ENCODE measurements at regions not wholly inside any gene's neighbourhood (a gene's known extent, or its start where the extent isn't known, plus 50 kb on each side); places are given as distances from the start of the nearest gene placed in this dataset.
"Not testable (repeated sequence)": the region's sequence is repeated elsewhere in the genome, so short reads cannot be mapped to it uniquely, and the experiment has no call there.

GRCh38 chr12:125312471-125312870 is 247.2 kb downstream of the AACS start:
- no peak for DNase-seq

GRCh38 chr12:125314051-125314755 is 249.0 kb downstream of the AACS start:
- no peak for DNase-seq

DNA sequence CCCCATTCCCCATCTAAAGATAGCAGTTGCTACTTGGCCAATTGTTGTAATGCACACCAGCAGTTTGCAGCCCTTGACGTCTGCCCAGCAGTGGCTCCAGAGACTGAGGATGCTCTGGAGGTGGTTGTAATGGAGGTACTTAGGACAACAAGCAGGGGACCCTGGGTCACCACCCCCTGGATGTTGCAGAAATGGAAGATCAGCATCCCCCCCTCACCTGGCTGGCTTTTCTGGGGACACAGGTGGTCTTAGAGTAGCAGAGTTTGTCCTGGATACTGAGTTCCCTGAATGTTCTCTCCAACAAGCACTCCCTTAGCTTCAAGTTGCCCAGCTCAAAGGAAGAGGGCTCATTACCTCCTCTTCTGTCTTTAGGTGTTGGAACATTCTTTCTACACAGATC is 250.5 kb downstream of the AACS start:
- no peak for DNase-seq

GRCh38 chr12:125320177-125320576 is 254.9 kb downstream of the AACS start:
- no peak for DNase-seq

- DNase-seq = no peak
These were observed 259.7 kb downstream of the AACS start for GRCh38 chr12:125324861-125325490.

GRCh38 chr12:125329239-125330102 is 264.2 kb downstream of the AACS start:
- peak; percentile 48 to 71 for DNase-seq

DNA sequence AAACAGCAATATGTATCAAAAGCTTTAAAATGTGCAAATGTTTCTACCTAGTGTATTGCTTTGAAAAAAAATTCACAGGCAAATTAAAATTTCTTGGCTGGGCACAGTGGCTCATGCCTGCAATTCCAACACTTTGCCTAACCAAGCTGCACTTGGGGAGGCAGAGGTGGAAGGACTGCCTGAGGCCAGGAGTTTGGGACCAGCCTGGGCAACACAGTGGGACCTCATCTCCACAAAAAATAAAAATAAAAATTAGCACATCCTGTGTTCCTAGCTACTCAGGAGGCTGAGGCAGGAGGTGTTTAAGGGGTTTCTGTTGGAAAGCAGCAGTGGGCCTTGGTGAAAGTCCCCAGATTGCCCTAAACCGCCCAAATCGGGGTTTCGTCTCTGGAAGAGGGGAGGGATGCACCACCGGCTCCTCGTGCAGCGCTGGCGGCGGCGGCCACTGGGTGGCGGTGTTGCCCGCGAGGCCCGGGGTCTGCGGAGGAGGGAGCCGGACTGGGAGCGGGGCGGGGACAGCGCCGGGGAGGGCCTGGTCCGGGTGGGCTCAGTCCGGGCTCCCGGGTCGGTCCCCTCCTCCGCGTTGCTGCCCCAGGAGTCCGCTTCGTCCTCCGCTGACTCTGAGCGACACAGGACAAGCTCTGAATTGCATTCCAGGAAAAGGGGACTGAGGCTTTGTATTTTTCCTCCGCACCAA is 265.6 kb downstream of the AACS start:
- DNase-seq = peak in 1 of 2 experiments; percentile 47

DNA sequence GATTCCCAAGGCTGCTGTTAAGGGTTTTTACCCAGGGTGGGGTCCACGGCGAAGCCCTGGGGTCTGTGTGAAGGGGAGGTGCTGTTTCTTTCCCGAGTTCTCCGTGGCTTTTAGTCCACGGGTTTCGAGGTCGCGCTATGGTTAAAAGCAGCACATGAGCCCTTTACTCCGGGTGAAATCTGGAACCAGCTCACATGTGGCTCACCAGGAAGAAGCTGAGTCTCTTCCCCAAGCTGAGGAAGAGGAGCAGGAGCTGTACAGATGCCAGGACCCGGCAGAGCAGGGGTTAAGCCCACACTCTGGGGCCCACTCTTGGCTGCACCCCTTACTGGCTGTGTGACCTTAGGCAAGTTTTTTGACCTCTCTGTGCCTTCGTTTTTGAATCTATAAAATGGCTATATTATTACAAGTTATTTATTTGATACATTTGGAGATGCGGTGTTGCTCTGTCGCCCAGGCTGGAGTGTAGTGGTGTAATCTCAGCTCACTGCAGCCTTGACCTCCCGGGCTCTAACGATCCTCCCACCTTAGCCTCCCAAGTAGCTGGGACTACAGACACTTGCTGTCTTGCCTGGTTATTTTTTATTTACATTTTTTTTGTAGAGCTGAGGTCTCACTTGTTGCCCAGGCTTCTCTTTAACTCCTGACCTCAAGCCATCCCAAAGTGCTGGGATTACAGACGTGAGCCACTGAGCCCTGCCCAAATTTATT is 266.3 kb downstream of the AACS start:
- no peak for DNase-seq

DNA sequence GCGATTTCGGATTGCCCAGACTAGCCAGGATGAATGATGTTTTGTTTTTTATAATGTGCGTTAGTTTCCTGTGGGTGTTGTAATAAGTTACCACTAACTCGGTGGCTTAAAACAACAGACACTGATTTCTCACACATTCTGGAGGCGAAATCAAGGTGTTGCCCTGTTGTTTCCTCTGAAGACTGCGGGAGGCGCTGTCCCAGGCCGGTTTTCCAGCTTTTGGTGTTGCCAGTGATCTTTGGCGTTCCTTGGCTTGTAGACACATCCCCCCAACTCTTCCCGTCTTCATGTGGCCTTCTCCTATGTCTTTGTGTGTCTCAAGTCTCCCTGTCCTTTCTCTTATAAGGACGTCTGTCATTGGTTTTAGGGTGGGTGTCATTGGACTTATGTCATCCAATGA is 267.7 kb downstream of the AACS start:
- no peak for DNase-seq

GRCh38 chr12:125336246-125336645 is 271.0 kb downstream of the AACS start:
- DNase-seq = no peak

DNA sequence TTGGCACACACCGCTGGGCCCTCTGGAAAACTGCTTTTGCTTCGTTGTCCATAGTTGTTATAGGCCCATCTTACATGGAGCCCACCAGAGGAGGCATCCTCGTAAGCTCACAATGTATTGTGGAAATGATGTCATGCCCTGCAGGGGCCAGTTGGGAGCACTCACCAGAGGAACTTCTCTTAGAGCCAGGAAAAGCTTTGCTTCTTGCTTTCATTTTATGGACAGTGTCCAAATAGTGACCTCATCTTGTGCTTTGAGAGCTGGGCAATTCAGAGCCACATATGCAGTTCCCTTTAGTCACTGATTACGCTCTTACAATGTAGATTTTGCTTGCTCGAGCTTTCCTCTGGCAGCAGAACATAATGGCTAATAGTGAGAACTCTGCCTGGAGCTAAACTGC is 275.6 kb downstream of the AACS start:
- no peak for DNase-seq

DNA sequence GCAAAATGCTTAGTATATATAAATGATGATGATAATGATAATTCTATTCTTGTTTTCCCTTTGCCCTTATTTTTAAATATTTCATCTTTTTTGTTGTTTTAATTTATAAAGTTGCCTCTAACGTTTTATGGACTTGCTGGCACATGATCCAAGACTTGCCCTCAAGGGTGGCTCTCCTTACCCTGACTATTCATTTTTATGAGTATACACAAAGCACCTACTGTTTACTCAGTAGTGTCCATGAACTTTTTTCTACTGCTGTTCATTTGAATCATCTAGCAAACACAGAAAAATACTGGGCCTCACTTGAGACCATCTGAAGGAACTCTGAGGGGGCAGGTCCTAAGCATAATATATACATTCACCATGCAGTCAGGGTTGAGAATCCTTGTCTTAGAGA is 276.2 kb downstream of the AACS start:
- no peak for DNase-seq

GRCh38 chr12:125343649-125344048 is 278.4 kb downstream of the AACS start:
- no peak for DNase-seq

GRCh38 chr12:125346362-125346761 is 281.1 kb downstream of the AACS start:
- peak in 1 of 2 experiments; percentile 4 for DNase-seq

- no peak for DNase-seq
These were observed 286.6 kb downstream of the AACS start for GRCh38 chr12:125351788-125352187.

DNA sequence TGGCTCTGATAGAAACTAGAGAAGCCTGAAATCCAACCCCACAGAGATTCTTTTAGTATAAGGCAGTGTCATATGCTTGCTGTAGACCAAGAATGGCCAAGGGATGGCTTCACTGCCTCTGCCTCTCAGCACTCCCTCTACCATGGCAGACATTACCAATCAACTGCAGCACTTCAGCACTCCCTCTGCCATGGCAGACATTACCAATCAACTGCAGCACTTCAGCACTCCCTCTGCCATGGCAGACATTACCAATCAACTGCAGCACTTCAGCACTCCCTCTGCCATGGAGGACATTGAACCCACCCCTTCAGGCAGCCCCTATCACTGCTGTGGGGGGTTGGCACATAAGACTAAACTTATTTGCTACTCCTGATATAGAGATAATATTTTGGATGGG is 287.8 kb downstream of the AACS start:
- DNase-seq = not testable (repeated sequence)

DNA sequence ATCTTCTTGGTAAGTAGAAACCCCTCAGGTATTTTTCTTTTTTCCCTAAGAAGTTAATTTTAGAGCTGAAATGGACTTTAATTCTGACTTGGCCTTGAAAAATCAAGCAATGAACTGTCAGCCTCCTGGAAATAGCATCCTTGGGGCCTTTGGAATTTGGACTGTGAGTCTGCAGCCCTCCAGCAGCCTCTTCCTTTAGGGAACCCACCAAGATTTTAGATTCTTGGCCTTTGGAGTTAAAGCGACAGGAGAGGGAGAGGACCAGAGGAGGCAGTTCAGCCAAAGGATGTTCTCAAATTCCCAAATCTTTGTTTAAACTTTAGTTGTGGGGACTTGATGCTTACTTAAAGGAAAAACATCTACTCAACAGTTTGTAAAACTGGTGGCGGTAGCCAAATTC is 288.6 kb downstream of the AACS start:
- DNase-seq = no peak

DNA sequence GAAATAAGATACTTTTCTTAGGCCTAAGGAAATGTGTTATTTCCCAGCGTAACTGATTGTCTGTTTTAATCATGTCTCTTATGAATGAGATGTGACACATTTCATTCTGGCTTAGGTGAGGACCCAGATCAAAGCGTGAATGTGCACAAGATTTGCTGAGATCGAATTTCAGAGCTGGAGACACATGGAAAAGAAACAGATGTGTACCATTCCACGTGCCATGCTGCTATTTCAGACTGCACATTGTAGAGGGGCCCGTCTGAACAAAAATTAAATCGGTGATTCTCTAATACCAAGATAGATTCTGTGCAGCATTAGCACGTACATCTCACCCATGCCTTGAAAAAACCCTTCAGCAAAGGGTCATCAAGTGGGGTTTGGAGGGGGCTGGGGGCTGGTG is 290.4 kb downstream of the AACS start:
- DNase-seq = peak in 1 of 2 experiments; percentile 25

DNA sequence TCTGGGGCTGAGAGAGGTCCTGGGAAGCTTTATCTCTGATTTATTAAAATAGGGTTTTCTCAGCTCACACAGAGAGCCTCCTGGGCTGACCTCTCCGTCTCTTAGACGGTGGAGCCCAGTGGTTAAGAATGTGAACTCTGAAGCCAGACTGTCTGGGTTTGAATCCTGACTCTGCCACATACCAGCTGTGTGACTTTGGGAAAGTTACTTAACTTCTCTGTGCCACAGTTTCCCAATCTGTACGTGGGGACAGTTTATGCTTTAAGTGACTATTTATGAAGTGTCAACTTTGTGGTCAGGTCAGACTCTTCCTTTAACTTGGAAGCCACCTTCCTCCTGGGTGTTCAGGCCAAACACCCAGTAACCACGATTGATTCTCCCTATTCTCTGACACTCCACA is 290.9 kb downstream of the AACS start:
- no peak for DNase-seq

- no peak for DNase-seq
These were observed 292.3 kb downstream of the AACS start for GRCh38 chr12:125357561-125357960.

DNA sequence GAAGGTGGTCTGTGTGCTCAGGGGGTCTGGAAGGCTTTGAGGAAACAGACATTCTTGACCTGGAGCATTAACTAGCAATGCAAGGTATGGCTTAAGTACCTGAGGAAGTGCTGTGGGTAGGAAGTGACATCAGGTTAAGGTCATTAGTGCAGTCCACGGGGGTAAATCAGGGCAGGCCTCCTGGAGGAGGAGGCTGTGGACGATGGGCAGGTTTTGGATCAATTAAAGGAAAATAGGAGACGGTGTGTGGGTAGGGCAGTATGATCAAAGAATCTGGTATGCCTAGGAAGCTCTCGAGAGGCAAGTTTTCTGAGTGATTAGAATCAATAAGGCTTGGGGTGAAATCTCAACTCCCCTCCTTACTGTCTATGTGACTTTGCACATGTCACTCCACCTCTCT is 295.3 kb downstream of the AACS start:
- DNase-seq = no peak

DNA sequence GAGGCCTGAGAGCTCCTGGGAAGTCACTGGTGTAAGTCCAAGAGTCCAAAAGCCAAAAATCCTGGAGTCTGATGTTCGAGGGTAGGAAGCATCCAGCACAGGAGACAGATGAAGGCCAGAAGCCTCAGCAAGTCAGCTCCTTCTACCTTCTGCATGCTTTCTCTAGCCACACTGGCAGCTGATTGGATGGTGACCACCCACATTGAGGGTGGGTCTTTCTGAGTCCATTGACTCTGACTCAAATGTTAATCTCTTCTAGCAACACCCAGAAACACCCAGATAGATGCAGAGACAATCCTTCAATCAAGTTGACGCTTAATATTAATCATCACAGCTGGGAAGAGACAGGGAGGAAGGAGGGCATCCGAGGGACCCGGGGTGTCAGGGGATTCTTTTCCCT is 305.8 kb downstream of the AACS start:
- no peak for DNase-seq

DNA sequence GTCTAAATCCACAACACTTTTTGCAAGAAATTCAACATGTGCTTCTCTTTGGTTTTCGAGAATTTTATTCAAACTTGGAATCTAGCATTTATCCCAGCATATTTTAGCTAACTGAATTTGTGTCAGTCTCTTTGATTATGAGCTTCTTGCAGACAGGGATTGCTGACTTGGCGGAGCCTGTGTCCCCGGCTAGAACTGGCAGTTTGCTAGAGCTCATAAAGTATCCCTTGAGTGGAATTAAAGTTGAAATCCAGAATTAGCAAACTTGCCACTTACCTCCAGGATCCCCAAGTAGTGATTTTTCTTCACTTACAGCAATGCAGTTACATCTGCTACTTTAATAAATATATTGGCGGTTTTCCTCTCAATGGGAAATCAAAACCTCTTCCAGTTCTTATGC is 306.9 kb downstream of the AACS start:
- DNase-seq = no peak
